Panc1 (cell line): ENCODE measurements at regions not wholly inside any gene's neighbourhood (a gene's known extent, or its start where the extent isn't known, plus 50 kb on each side); places are given as distances from the start of the nearest gene placed in this dataset.

ENCODE experiments used
- ATAC-seq: fragments of 200-7000 bp; cut with Tn5 transposase; 2 replicates; pipeline ENCODE4 v1.9.1; 2020; ENCODE audit warnings: mild to moderate bottlenecking, moderate library complexity
- BruUV-seq: library from RNA; stranded (reverse); fragments of 400-500 nt; replicated peaks from 2 replicates; lab custom pipeline; 2021; lab: Mats Ljungman, UMichigan
- CTCF ChIA-PET: fragments of 300-600 bp; sonication (Branson Sonifier 250); formaldehyde crosslinking; loops from one replicate; lab custom pipeline; 2022; ENCODE audit warnings: antibody characterized with exemption; lab: Charles Lee
- POLR2A ChIA-PET: fragments of 300-600 bp; sonication (Branson Sonifier 250); formaldehyde crosslinking; loops from one replicate; lab custom pipeline; 2022; ENCODE audit warnings: antibody characterized with exemption; lab: Charles Lee
- DNase-seq: peaks from one replicate; pipeline ENCODE4 v3.0.0-alpha.2; 2010; ENCODE audit warnings: low read depth, low spot score
- H3K27ac ChIP-seq: 2 replicates; pipeline ENCODE4 v1.5.1; 2011; ENCODE audit warnings: mild to moderate bottlenecking, low read length, inconsistent platforms
- H3K27me3 ChIP-seq: fragments of 200-500 bp; sonication (Bioruptor generic); 2 replicates; pipeline ENCODE4 v1.6.0; 2014; ENCODE audit warnings: low read length, inconsistent platforms; ENCODE audit not compliant: control insufficient read depth, insufficient read depth
- H3K36me3 ChIP-seq: fragments of 200-500 bp; sonication (Bioruptor generic); 2 replicates; pipeline ENCODE4 v1.5.1; 2014; ENCODE audit warnings: inconsistent platforms, mild to moderate bottlenecking, low read length, moderate library complexity; ENCODE audit not compliant: control insufficient read depth, insufficient read depth
- H3K4me1 ChIP-seq: 2 replicates; pipeline ENCODE4 v1.5.1; 2011; ENCODE audit warnings: inconsistent platforms, mild to moderate bottlenecking, low read length, moderate library complexity; ENCODE audit not compliant: control insufficient read depth, insufficient read depth
- H3K4me3 ChIP-seq, 2 experiments: 2 replicates each; pipeline ENCODE4 v1.5.1; 2011 to 2012; ENCODE audit warnings: low read depth in 2 of 2, low read length in 2 of 2, mild to moderate bottlenecking in 2 of 2, inconsistent platforms in 1 of 2, moderate library complexity in 1 of 2
- H3K9me3 ChIP-seq: fragments of 200-500 bp; sonication (Bioruptor generic); 2 replicates; pipeline ENCODE4 v1.5.1; 2014; ENCODE audit warnings: low read depth, mild to moderate bottlenecking, inconsistent platforms, low read length, moderate library complexity; ENCODE audit not compliant: control insufficient read depth, insufficient read depth
- CTCF ChIP-seq: fragments of 450-650 bp; IDR thresholded peaks from 2 replicates; pipeline ENCODE4 v1.5.1; 2017; ENCODE audit warnings: mild to moderate bottlenecking
- POLR2AphosphoS5 ChIP-seq: IDR thresholded peaks from 2 replicates; pipeline ENCODE4 v1.6.1; 2012; ENCODE audit warnings: mild to moderate bottlenecking, low read depth, low read length, moderate library complexity
- REST ChIP-seq, 2 experiments: IDR thresholded peaks; 2 replicates each; pipeline ENCODE4 v1.6.1; 2011 to 2012; ENCODE audit warnings: low read depth in 2 of 2, control low read depth in 1 of 2, low read length in 1 of 2, mild to moderate bottlenecking in 1 of 2, moderate library complexity in 1 of 2; ENCODE audit not compliant: insufficient read depth in 1 of 2
- SIN3A ChIP-seq: IDR thresholded peaks from 2 replicates; pipeline ENCODE4 v1.6.1; 2012; ENCODE audit warnings: low read depth, mild to moderate bottlenecking, low read length, moderate library complexity, borderline replicate concordance; ENCODE audit not compliant: insufficient read depth
- TCF7L2 ChIP-seq: IDR thresholded peaks from 2 replicates; pipeline ENCODE4 v1.6.1; 2011; ENCODE audit warnings: mild to moderate bottlenecking, low read depth, low read length, inconsistent platforms
- in situ Hi-C: cut with HindIII; loops from 2 replicates; pipeline ENCODE4 v1.10.0; 2016; ENCODE audit warnings: low sequenced_read_pairs, low pct_unique_long_range_greater_than_20kb
- intact Hi-C: fragments of 100-400 bp; cut with micrococcal nuclease; formaldehyde crosslinking; loops from one replicate; pipeline ENCODE4 v1.10.0; 2022; ENCODE audit not compliant: unreplicated experiment

GRCh38 chr17:21535686-21536375 is 156.5 kb upstream of the KCNJ18 start:
- ATAC-seq: no peak
- no peaks in the 10 kb centered on the region for H3K27me3 ChIP-seq
- no peaks in the 10 kb centered on the region; the same call in 1 of the 2 replicates for H3K36me3 ChIP-seq
- BruUV-seq: no TSS peak
- no peak for TF ChIP-seq SIN3A
- TF ChIP-seq POLR2AphosphoS5: no peak
- TF ChIP-seq CTCF: no peak
- no peak for TF ChIP-seq TCF7L2
- TF ChIP-seq REST (IDR thresholded peaks at IDR 0.05; ENCODE audit: insufficient read depth in 1 of 2, low read depth in 2 of 2, low read length in 1 of 2): no peak
- H3K4me1 ChIP-seq: no peaks in the 10 kb centered on the region
- H3K9me3 ChIP-seq: 0 out of 2 replicates have a peak, but pooled peaks cover 15% of the 10 kb centered on the region
- H3K27ac ChIP-seq: no peak overlapping the region
- ChIA-PET POLR2A (no interaction called here), CTCF (no interaction called here)
- H3K4me3 ChIP-seq: no peak overlapping the region
- in situ Hi-C loops (no loop called here), intact Hi-C loops (no loop called here)
- no peak for DNase-seq

- TF ChIP-seq POLR2AphosphoS5: no peak
- H3K36me3 ChIP-seq: no peaks in the 10 kb centered on the region; the same call in 1 of the 2 replicates
- intact Hi-C loops (no loop called here), in situ Hi-C loops (no loop called here)
- no peak for DNase-seq
- H3K27ac ChIP-seq: no peak overlapping the region
- no peak overlapping the region for H3K4me3 ChIP-seq
- ChIA-PET CTCF (no interaction called here), POLR2A (no interaction called here)
- 0 out of 2 replicates have a peak, but pooled peaks cover 15% of the 10 kb centered on the region for H3K9me3 ChIP-seq
- ATAC-seq: no peak
- no TSS peak for BruUV-seq
- H3K4me1 ChIP-seq: no peaks in the 10 kb centered on the region
- H3K27me3 ChIP-seq: no peaks in the 10 kb centered on the region
Observed at GRCh38 chr17:21537302-21537701, 155.0 kb upstream of the KCNJ18 start.

GRCh38 chr17:21538615-21539014 is 153.7 kb upstream of the KCNJ18 start:
- DNase-seq (no peak), ATAC-seq (no peak)
- Histone ChIP-seq H3K27ac (no peak overlapping the region), H3K4me1 (no peaks in the 10 kb centered on the region), H3K4me3 (no peak overlapping the region), H3K27me3 (no peaks in the 10 kb centered on the region), H3K9me3 (0 out of 2 replicates have a peak, but pooled peaks cover 15% of the 10 kb centered on the region), H3K36me3 (no peaks in the 10 kb centered on the region; the same call in 1 of the 2 replicates)
- CTCF ChIA-PET: no interaction called here
- in situ Hi-C loops (no loop called here), intact Hi-C loops (no loop called here)
- POLR2A ChIA-PET: no interaction called here
- no TSS peak for BruUV-seq
- no peak for TF ChIP-seq REST (IDR thresholded peaks at IDR 0.05; ENCODE audit: insufficient read depth in 1 of 2, low read depth in 2 of 2, low read length in 1 of 2)
- TF ChIP-seq SIN3A: no peak
- TF ChIP-seq TCF7L2: no peak
- TF ChIP-seq CTCF: no peak
- TF ChIP-seq POLR2AphosphoS5: no peak
